ENCODE measurements at regions not wholly inside any gene's neighbourhood (a gene's known extent, or its start where the extent isn't known, plus 50 kb on each side); places are given as distances from the start of the nearest gene placed in this dataset.

GRCh38 chr2:82837588-82838304 lies 1621.3 kb downstream of the SUCLG1 start:
- BruUV-seq (replicated peaks) = no TSS peak
- POLR2A ChIA-PET = no interaction called here
- H2AFZ ChIP-seq (ENCODE audit: control insufficient read depth, low read depth, low read length) = no peak overlapping the region
- no peaks in the 10 kb centered on the region for H3K36me3 ChIP-seq (ENCODE audit: control insufficient read depth in 2 of 2, insufficient read depth in 2 of 2, low read length in 1 of 2)
- DNase-seq (ENCODE audit: low read depth, low spot score) (no peak), FAIRE-seq (no peak), ATAC-seq (no peak)
- RAD21 ChIA-PET (ENCODE audit: unreplicated experiment) = no interaction called here
- no peak overlapping the region for H3K4me3 ChIP-seq
- H3K79me2 ChIP-seq (ENCODE audit: control insufficient read depth, insufficient read depth, low read length) = no peaks in the 10 kb centered on the region
- WGBS (ENCODE audit: insufficient coverage, insufficient replicate concordance, low lambda C conversion rate, missing lambda C conversion rate) = 27% methylated on average over 3 of the region's 3 CpGs
- no peak overlapping the region for H3K4me2 ChIP-seq (ENCODE audit: control insufficient read depth, insufficient read depth)
- no peak overlapping the region for H3K27ac ChIP-seq (ENCODE audit: control insufficient read depth, insufficient read depth)
- intact Hi-C loops (cut with micrococcal nuclease; ENCODE audit: unreplicated experiment) (no loop called here), in situ Hi-C loops (cut with MboI) (no loop called here)
- H3K4me1 ChIP-seq (ENCODE audit: control insufficient read depth, insufficient read depth, low read length) = no peaks in the 10 kb centered on the region
- no peak overlapping the region for H3K9ac ChIP-seq (ENCODE audit: control insufficient read depth, insufficient read depth, low read length)
- CTCF ChIA-PET = no interaction called here
- SMC1A ChIA-PET (ENCODE audit: uncharacterized antibody, unreplicated experiment) = no interaction called here
- no peaks in the 10 kb centered on the region for H4K20me1 ChIP-seq (ENCODE audit: control insufficient read depth, insufficient read depth)
- H3K9me3 ChIP-seq (replicated peaks; ENCODE audit: control insufficient read depth, insufficient read depth, low read length) = no peaks in the 10 kb centered on the region
- H3K27me3 ChIP-seq (replicated peaks in 1 of 2; ENCODE audit: control insufficient read depth in 2 of 2, insufficient read depth in 2 of 2, low read length in 1 of 2) = no peaks in the 10 kb centered on the region
- TF ChIP-seq ZBTB4 (CRISPR knock-in tag; IDR thresholded peaks at IDR 0.05) = no peak
- no peak for TF ChIP-seq E4F1 (IDR thresholded peaks at IDR 0.05; ENCODE audit: borderline replicate concordance, partially characterized antibody)
- TF ChIP-seq RELB (IDR thresholded peaks at IDR 0.05; ENCODE audit: low read depth) = no peak
- no peak for TF ChIP-seq POLR2A (IDR thresholded peaks at IDR 0.05; ENCODE audit: low read depth, low read length)
- no peak for TF ChIP-seq IRF4 (IDR thresholded peaks at IDR 0.05; ENCODE audit: low read depth, low read length)
- no peak for TF ChIP-seq PKNOX1 (IDR thresholded peaks at IDR 0.05)
- no peak for TF ChIP-seq NR2C2 (IDR thresholded peaks at IDR 0.05; ENCODE audit: borderline replicate concordance, control insufficient read depth, insufficient read length, low read depth)
- TF ChIP-seq HDGF (IDR thresholded peaks at IDR 0.05) = no peak
- no peak for TF ChIP-seq RCOR1 (conservative IDR thresholded peaks at IDR 0.05; ENCODE audit: low read depth, low read length)
- no peak for TF ChIP-seq BCLAF1 (IDR thresholded peaks at IDR 0.05)
- no peak for TF ChIP-seq ZNF217 (IDR thresholded peaks at IDR 0.05)
